Vagina (tissue), 2 donors: ENCODE measurements at regions not wholly inside any gene's neighbourhood (a gene's known extent, or its start where the extent isn't known, plus 50 kb on each side); places are given as distances from the start of the nearest gene placed in this dataset.

Experiments used
- DNase-seq, 2 donors: peaks; one replicate each; pipeline ENCODE4 v3.0.0-alpha.2; 2017; ENCODE audit errors: extremely low spot score in 2 of 2
- H3K27ac ChIP-seq: fragments of 200-600 bp; sonication (generic); one replicate; pipeline ENCODE4 v1.5.1; 2019
- H3K27me3 ChIP-seq: fragments of 200-600 bp; sonication (generic); one replicate; pipeline ENCODE4 v1.5.1; 2019
- H3K36me3 ChIP-seq, 2 donors: fragments of 200-600 bp; sonication (generic); one replicate each; pipeline ENCODE4 v1.5.1; 2017 to 2019
- H3K4me1 ChIP-seq: fragments of 200-600 bp; sonication (generic); one replicate; pipeline ENCODE4 v1.5.1; 2019
- H3K4me3 ChIP-seq, 2 donors: fragments of 200-600 bp; sonication (generic); 1 replicate in 1 of 2; 2 replicates in 1 of 2; pipeline ENCODE4 v1.5.1; 2016 to 2019
- H3K9me3 ChIP-seq: fragments of 200-600 bp; sonication (generic); one replicate; pipeline ENCODE4 v1.5.1; 2019
- POLR2A ChIP-seq, 2 donors: fragments of 450-650 bp; IDR thresholded peaks; one replicate each; pipeline ENCODE4 v1.6.1; 2017; ENCODE audit warnings: antibody characterized with exemption in 2 of 2, mild to moderate bottlenecking in 2 of 2, moderate library complexity in 2 of 2
- POLR2AphosphoS5 ChIP-seq, 2 donors: sonication (generic); formaldehyde crosslinking; IDR thresholded peaks; one replicate each; pipeline ENCODE4 v1.9.0; 2017; ENCODE audit warnings: antibody characterized with exemption in 2 of 2, mild to moderate bottlenecking in 2 of 2, low read depth in 1 of 2; ENCODE audit not compliant: insufficient read depth in 1 of 2
- intact Hi-C: fragments of 100-400 bp; cut with DNase I; formaldehyde crosslinking; loops from one replicate; pipeline ENCODE4 v1.15.1; 2023
- TF ChIP-seq, protein P1 (sequence below), 3 experiments: fragments of 450-650 bp in 2 of 3; fragments of 200-600 bp in 1 of 3; sonication (generic) in 1 of 3; IDR thresholded peaks; one replicate each; pipeline ENCODE4 v1.5.1; 2017 to 2019; ENCODE audit warnings: antibody characterized with exemption in 3 of 3, mild to moderate bottlenecking in 2 of 3, moderate library complexity in 2 of 3

DNA sequence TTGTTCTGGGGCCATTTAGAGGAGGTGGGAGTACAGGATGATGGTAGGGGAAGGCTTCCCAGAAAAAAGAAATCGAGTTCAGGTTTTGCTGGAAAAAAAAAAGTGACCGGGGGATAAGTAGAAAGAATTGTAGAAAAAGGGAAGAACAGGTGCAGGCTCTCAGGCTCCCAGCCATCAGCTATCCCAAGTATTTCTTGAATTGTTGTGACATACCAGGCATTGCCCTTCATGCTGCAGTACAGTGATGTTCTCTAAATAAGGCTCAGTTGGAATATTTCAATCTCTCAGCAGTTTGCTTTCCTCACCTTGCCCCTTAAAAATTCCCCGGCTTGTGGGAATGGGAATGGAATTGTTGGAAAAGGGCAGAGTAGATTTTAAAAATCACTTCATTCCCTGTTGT lies 82.5 kb upstream of the RGMA start:
- Histone ChIP-seq H3K36me3 (no peaks in the 10 kb centered on the region), H3K27me3 (no peaks in the 10 kb centered on the region), H3K9me3 (no peaks in the 10 kb centered on the region), H3K27ac (no peak overlapping the region), H3K4me3 (no peak overlapping the region), H3K4me1 (no peaks in the 10 kb centered on the region)
- TF ChIP-seq POLR2AphosphoS5 (IDR thresholded peaks at IDR 0.05; ENCODE audit: insufficient read depth in 1 of 2, low read depth in 1 of 2), result no peak
- no peak for TF ChIP-seq POLR2A (IDR thresholded peaks at IDR 0.05)
- TF ChIP-seq, protein P1, sequence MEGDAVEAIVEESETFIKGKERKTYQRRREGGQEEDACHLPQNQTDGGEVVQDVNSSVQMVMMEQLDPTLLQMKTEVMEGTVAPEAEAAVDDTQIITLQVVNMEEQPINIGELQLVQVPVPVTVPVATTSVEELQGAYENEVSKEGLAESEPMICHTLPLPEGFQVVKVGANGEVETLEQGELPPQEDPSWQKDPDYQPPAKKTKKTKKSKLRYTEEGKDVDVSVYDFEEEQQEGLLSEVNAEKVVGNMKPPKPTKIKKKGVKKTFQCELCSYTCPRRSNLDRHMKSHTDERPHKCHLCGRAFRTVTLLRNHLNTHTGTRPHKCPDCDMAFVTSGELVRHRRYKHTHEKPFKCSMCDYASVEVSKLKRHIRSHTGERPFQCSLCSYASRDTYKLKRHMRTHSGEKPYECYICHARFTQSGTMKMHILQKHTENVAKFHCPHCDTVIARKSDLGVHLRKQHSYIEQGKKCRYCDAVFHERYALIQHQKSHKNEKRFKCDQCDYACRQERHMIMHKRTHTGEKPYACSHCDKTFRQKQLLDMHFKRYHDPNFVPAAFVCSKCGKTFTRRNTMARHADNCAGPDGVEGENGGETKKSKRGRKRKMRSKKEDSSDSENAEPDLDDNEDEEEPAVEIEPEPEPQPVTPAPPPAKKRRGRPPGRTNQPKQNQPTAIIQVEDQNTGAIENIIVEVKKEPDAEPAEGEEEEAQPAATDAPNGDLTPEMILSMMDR (IDR thresholded peaks at IDR 0.05), result no peak
- intact Hi-C loops, result no loop called here
- DNase-seq, result no peak

DNA sequence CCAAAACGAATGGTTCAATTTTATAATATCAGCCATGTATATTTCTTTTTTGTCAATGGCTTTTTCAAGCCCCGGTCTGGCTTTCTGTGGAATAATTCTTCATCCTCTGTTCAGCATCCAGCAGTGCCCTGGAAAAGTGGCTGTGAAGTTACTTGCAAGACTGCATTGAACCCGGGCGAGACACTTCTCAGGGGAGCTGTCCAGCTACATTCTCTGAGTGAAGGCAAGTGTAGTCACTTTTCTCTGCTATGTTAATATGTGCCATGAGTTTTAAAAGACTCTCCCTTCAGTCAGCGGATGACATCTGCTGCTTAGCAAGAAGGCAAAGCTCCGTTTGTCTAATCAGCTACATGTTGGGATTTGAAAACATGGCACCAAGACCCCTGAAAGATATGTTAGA lies 81.3 kb upstream of the RGMA start:
- intact Hi-C loops, result loop anchor here (1.0 kb wide), 1 partner anchor 27 kb away; no protein-coding TSS in a partner anchor
- TF ChIP-seq POLR2A (IDR thresholded peaks at IDR 0.05), result no peak
- TF ChIP-seq POLR2AphosphoS5 (IDR thresholded peaks at IDR 0.05; ENCODE audit: insufficient read depth in 1 of 2, low read depth in 1 of 2), result no peak
- TF ChIP-seq, protein P1 (IDR thresholded peaks at IDR 0.05), result no peak
- Histone ChIP-seq H3K27ac (no peak overlapping the region), H3K36me3 (no peaks in the 10 kb centered on the region), H3K4me1 (no peaks in the 10 kb centered on the region), H3K9me3 (no peaks in the 10 kb centered on the region), H3K27me3 (no peaks in the 10 kb centered on the region), H3K4me3 (no peak overlapping the region)
- DNase-seq, result no peak

DNA sequence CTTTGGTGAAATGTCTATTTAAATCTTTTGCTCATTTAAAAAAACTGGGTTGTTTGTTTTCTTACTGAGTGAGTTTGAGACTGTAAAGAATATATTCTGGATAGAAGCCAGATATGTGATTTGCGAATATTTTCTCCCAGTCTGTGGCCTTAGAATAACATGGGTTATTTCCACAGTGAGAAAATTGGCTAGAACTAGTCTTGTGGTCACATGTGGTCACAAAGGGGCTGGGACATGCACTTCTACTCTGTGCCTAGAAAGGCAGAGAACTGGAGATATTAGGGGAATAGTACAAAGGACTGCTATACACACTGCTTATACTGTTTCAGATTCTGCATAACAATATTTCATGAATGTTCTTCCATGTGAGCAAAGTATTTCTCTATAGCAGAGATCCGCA lies 79.9 kb upstream of the RGMA start:
- Histone ChIP-seq H3K4me3 (no peak overlapping the region), H3K36me3 (no peaks in the 10 kb centered on the region), H3K27me3 (no peaks in the 10 kb centered on the region), H3K27ac (no peak overlapping the region), H3K4me1 (no peaks in the 10 kb centered on the region), H3K9me3 (no peaks in the 10 kb centered on the region)
- intact Hi-C loops, result no loop called here
- no peak for DNase-seq
- TF ChIP-seq, protein P1 (IDR thresholded peaks at IDR 0.05), result no peak
- TF ChIP-seq POLR2A (IDR thresholded peaks at IDR 0.05) (no peak), POLR2AphosphoS5 (IDR thresholded peaks at IDR 0.05; ENCODE audit: insufficient read depth in 1 of 2, low read depth in 1 of 2) (no peak)

DNA sequence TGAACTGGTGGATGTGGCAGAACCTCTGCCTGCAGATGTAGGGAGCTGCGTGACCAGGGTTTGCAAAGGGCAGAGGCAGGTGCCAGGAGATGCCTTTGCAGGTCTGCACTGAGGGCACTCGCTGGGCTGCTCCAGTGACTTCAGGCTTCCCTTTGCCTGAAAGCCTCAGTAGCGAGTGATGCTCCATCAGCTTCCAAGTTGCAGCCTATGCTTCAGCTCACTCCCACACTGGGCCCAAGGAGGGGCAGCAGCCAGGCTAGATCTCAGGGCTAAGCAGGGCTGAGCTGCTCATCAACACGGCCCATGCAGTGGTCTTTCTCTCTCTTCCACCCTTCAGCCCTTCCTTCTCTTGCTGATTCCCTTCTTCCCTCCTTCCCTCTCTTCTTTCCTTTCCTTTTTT lies 78.3 kb upstream of the RGMA start:
- Histone ChIP-seq H3K9me3 (no peaks in the 10 kb centered on the region), H3K27ac (no peak overlapping the region), H3K36me3 (no peaks in the 10 kb centered on the region), H3K4me1 (no peaks in the 10 kb centered on the region), H3K27me3 (no peaks in the 10 kb centered on the region), H3K4me3 (no peak overlapping the region)
- no peak for TF ChIP-seq POLR2A (IDR thresholded peaks at IDR 0.05)
- TF ChIP-seq POLR2AphosphoS5 (IDR thresholded peaks at IDR 0.05; ENCODE audit: insufficient read depth in 1 of 2, low read depth in 1 of 2), result no peak
- TF ChIP-seq, protein P1 (IDR thresholded peaks at IDR 0.05), result no peak
- DNase-seq, result no peak
- intact Hi-C loops, result no loop called here

DNA sequence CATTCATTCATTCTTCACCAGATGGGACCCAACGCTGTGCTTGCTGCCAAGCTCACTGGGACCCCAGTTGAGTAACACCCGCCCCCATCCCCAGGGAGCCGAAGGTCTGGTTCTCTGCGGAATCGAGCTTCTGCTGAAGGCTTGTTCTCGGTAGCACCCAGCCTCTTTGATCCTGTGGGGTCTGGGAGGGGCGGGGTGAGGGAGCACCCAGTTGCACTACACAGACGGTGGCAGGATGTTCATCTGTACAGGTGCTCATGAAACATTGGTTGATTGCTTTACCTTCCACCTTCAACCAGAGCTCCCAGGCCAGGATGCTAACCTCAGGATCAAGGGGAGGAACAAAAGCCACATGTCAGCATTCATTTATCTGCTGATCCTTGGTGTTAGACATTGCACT lies 77.7 kb upstream of the RGMA start:
- TF ChIP-seq, protein P1 (IDR thresholded peaks at IDR 0.05), result no peak
- no peak for TF ChIP-seq POLR2AphosphoS5 (IDR thresholded peaks at IDR 0.05; ENCODE audit: insufficient read depth in 1 of 2, low read depth in 1 of 2)
- TF ChIP-seq POLR2A (IDR thresholded peaks at IDR 0.05), result no peak
- no peak overlapping the region for H3K4me3 ChIP-seq
- no peaks in the 10 kb centered on the region for H3K27me3 ChIP-seq
- H3K27ac ChIP-seq, result no peak overlapping the region
- no peak for DNase-seq
- intact Hi-C loops, result no loop called here
- H3K36me3 ChIP-seq, result no peaks in the 10 kb centered on the region
- H3K9me3 ChIP-seq, result no peaks in the 10 kb centered on the region
- H3K4me1 ChIP-seq, result no peaks in the 10 kb centered on the region
